ENCODE measurements at regions not wholly inside any gene's neighbourhood (a gene's known extent, or its start where the extent isn't known, plus 50 kb on each side); places are given as distances from the start of the nearest gene placed in this dataset.
"Not testable (repeated sequence)": the region's sequence is repeated elsewhere in the genome, so short reads cannot be mapped to it uniquely, and the experiment has no call there.

GRCh38 chr2:110316051-110316865 lies 103.9 kb upstream of the MTLN start:
- not testable (repeated sequence) for TF ChIP-seq POLR2A, POLR2AphosphoS5, SPI1, TAF1 (IDR thresholded peaks at IDR 0.05; ENCODE audit: low read depth, low read length)

All from GM12891 (cell line).